H1 (cell line): ENCODE measurements at regions not wholly inside any gene's neighbourhood (a gene's known extent, or its start where the extent isn't known, plus 50 kb on each side); places are given as distances from the start of the nearest gene placed in this dataset.

Source experiments
- CTCF ChIA-PET: fragments of 300-600 bp; sonication (Branson Sonifier 250); formaldehyde crosslinking; loops from one replicate; lab custom pipeline; 2021; ENCODE audit not compliant: partially characterized antibody; lab: Charles Lee
- POLR2A ChIA-PET: fragments of 300-600 bp; sonication (Branson Sonifier 250); formaldehyde crosslinking; loops from one replicate; lab custom pipeline; 2021; ENCODE audit warnings: inconsistent platforms; ENCODE audit not compliant: partially characterized antibody; lab: Charles Lee
- DNase-seq, 2 experiments: peaks; one replicate each; pipeline versions ENCODE4 v3.0.0 to v3.0.0-alpha.2; 2010 to 2022; ENCODE audit warnings: low spot score in 2 of 2, low read depth in 1 of 2, mixed read lengths in 1 of 2
- FAIRE-seq: peaks from 2 replicates; lab custom pipeline; 2011; peaks lifted over from hg19 to GRCh38; lab: Jason Lieb, UNC
- H2AFZ ChIP-seq: 2 replicates; pipeline ENCODE4 v1.8.1; 2012; ENCODE audit warnings: low read length, inconsistent platforms
- H2AK5ac ChIP-seq: 2 replicates; pipeline ENCODE4 v1.6.1; 2013; ENCODE audit warnings: low read depth, low read length
- H2BK120ac ChIP-seq: replicated peaks from 2 replicates; pipeline ENCODE3; 2013; ENCODE audit warnings: low read depth, low read length, inconsistent platforms
- H2BK12ac ChIP-seq: 2 replicates; pipeline ENCODE4 v1.6.1; 2013; ENCODE audit warnings: low read depth, low read length
- H2BK15ac ChIP-seq: 2 replicates; pipeline ENCODE4 v1.6.1; 2013; ENCODE audit warnings: low read length
- H2BK20ac ChIP-seq: 2 replicates; pipeline ENCODE4 v1.6.1; 2013; ENCODE audit warnings: low read length
- H2BK5ac ChIP-seq: 2 replicates; pipeline ENCODE4 v1.6.1; 2013; ENCODE audit warnings: low read depth, low read length
- H3K14ac ChIP-seq: 2 replicates; pipeline ENCODE4 v1.6.1; 2013; ENCODE audit warnings: inconsistent platforms; ENCODE audit not compliant: insufficient read length
- H3K18ac ChIP-seq: 2 replicates; pipeline ENCODE4 v1.6.1; 2013; ENCODE audit warnings: low read length; ENCODE audit errors: extremely low read depth
- H3K23ac ChIP-seq: 2 replicates; pipeline ENCODE4 v1.6.1; 2013; ENCODE audit warnings: inconsistent platforms; ENCODE audit not compliant: insufficient read length
- H3K23me2 ChIP-seq: 2 replicates; pipeline ENCODE4 v1.6.1; 2013; ENCODE audit warnings: low read depth, low read length
- H3K27ac ChIP-seq: 2 replicates; pipeline ENCODE4 v1.6.1; 2011; ENCODE audit warnings: low read depth, low read length, inconsistent platforms
- H3K27me3 ChIP-seq, 4 experiments: replicated peaks in 1 of 4; 1 replicate in 1 of 4; 2 replicates in 3 of 4; pipeline versions ENCODE4 v1.6.1 to v1.8.1; 2011 to 2013; ENCODE audit warnings: low read length in 3 of 4, mild to moderate bottlenecking in 3 of 4, inconsistent platforms in 2 of 4, mixed read lengths in 2 of 4, moderate library complexity in 1 of 4; ENCODE audit not compliant: control insufficient read depth in 3 of 4, insufficient read depth in 3 of 4; ENCODE audit errors: extremely low read depth in 1 of 4
- H3K36me3 ChIP-seq, 4 experiments: 2 replicates each; pipeline versions ENCODE4 v1.6.1 to v1.8.1; 2011 to 2013; ENCODE audit warnings: mild to moderate bottlenecking in 4 of 4, low read length in 3 of 4, moderate library complexity in 2 of 4, control low read depth in 1 of 4, inconsistent platforms in 1 of 4; ENCODE audit not compliant: insufficient read depth in 4 of 4, control insufficient read depth in 2 of 4
- H3K4ac ChIP-seq: replicated peaks from 2 replicates; pipeline ENCODE3; 2013; ENCODE audit warnings: low read length, low read depth, mixed read lengths, inconsistent platforms; ENCODE audit not compliant: insufficient read length
- H3K4me1 ChIP-seq, 4 experiments: replicated peaks in 1 of 4; 1 replicate in 1 of 4; 2 replicates in 3 of 4; pipeline versions ENCODE4 v1.6.1 to v1.8.1; 2011 to 2013; ENCODE audit warnings: low read length in 3 of 4, inconsistent platforms in 2 of 4, mixed read lengths in 1 of 4; ENCODE audit not compliant: insufficient read depth in 4 of 4, control insufficient read depth in 3 of 4
- H3K4me2 ChIP-seq, 2 experiments: 2 replicates each; pipeline versions ENCODE4 v1.6.1 to v1.8.1; 2011 to 2013; ENCODE audit warnings: low read depth in 2 of 2, low read length in 2 of 2, control low read depth in 1 of 2, inconsistent platforms in 1 of 2, mild to moderate bottlenecking in 1 of 2; ENCODE audit not compliant: insufficient read depth in 1 of 2
- H3K4me3 ChIP-seq, 4 experiments: fragments of 200-600, 300-600 bp in 1 of 4; sonication (generic), shearing (Covaris generic), sonication (Bioruptor Twin) in 1 of 4; 2 replicates each; pipeline versions ENCODE4 v1.5.1 to v1.8.1; 2011 to 2016; ENCODE audit warnings: low read length in 4 of 4, low read depth in 3 of 4, control low read depth in 2 of 4, inconsistent platforms in 2 of 4, mild to moderate bottlenecking in 2 of 4, mixed read lengths in 1 of 4, moderate library complexity in 1 of 4; ENCODE audit not compliant: insufficient read depth in 2 of 4; ENCODE audit errors: extremely low read depth in 1 of 4
- H3K56ac ChIP-seq: replicated peaks from 2 replicates; pipeline ENCODE3; 2013; ENCODE audit warnings: low read depth, mild to moderate bottlenecking, mixed read lengths, low read length, inconsistent platforms; ENCODE audit not compliant: insufficient read length
- H3K79me1 ChIP-seq: 2 replicates; pipeline ENCODE4 v1.6.1; 2013; ENCODE audit warnings: low read depth, low read length, control low read depth
- H3K79me2 ChIP-seq, 2 experiments: 2 replicates each; pipeline versions ENCODE4 v1.6.1 to v1.8.1; 2012 to 2013; ENCODE audit warnings: low read length in 2 of 2, mild to moderate bottlenecking in 2 of 2, inconsistent platforms in 1 of 2; ENCODE audit not compliant: insufficient read depth in 2 of 2, control insufficient read depth in 1 of 2
- H3K9ac ChIP-seq, 4 experiments: replicated peaks in 1 of 4; 1 replicate in 1 of 4; 2 replicates in 3 of 4; pipeline versions ENCODE4 v1.6.1 to v1.8.1; 2011 to 2013; ENCODE audit warnings: low read depth in 3 of 4, low read length in 3 of 4, control low read depth in 2 of 4, mild to moderate bottlenecking in 2 of 4, moderate library complexity in 2 of 4, inconsistent platforms in 1 of 4; ENCODE audit errors: extremely low read depth in 1 of 4
- H3K9me3 ChIP-seq, 2 experiments: 2 replicates each; pipeline versions ENCODE4 v1.6.1 to v1.8.1; 2012 to 2013; ENCODE audit warnings: mild to moderate bottlenecking in 2 of 2, moderate library complexity in 2 of 2, control low read depth in 1 of 2, inconsistent platforms in 1 of 2, low read depth in 1 of 2, low read length in 1 of 2, mixed read lengths in 1 of 2; ENCODE audit not compliant: insufficient read depth in 2 of 2
- H4K20me1 ChIP-seq, 2 experiments: replicated peaks in 1 of 2; 2 replicates each; pipeline versions ENCODE3 to v1.8.1; 2011 to 2013; ENCODE audit warnings: inconsistent platforms in 2 of 2, low read length in 2 of 2, mild to moderate bottlenecking in 1 of 2; ENCODE audit not compliant: insufficient read depth in 2 of 2, control insufficient read depth in 1 of 2
- H4K5ac ChIP-seq: 2 replicates; pipeline ENCODE4 v1.6.1; 2013; ENCODE audit warnings: low read length, low read depth, mixed read lengths, inconsistent platforms; ENCODE audit not compliant: insufficient read length
- H4K8ac ChIP-seq: 2 replicates; pipeline ENCODE4 v1.8.0; 2013; ENCODE audit warnings: mild to moderate bottlenecking, moderate library complexity, low read length, inconsistent platforms; ENCODE audit not compliant: insufficient read depth; ENCODE audit errors: extremely low read depth
- H4K91ac ChIP-seq: replicated peaks from 2 replicates; pipeline ENCODE3; 2013; ENCODE audit warnings: low read length, mixed read lengths, inconsistent platforms; ENCODE audit not compliant: insufficient read length
- ASH2L ChIP-seq: fragments of 200-600, 300-600 bp; sonication (generic); IDR thresholded peaks from one replicate; pipeline ENCODE4 v1.7.1; 2017; ENCODE audit warnings: low read length
- CHD2 ChIP-seq: IDR thresholded peaks from 2 replicates; pipeline ENCODE4 v1.6.1; 2012; ENCODE audit warnings: low read length, improper control_type of control experiment
- NANOG ChIP-seq: IDR thresholded peaks from 2 replicates; pipeline ENCODE4 v1.6.1; 2011; ENCODE audit warnings: low read length, low read depth, mild to moderate bottlenecking, inconsistent platforms; ENCODE audit not compliant: insufficient read depth, poor library complexity, severe bottlenecking
- POLR2AphosphoS5 ChIP-seq: IDR thresholded peaks from 2 replicates; pipeline ENCODE4 v1.6.1; 2011; ENCODE audit warnings: low read depth, low read length
- SP2 ChIP-seq: IDR thresholded peaks from 2 replicates; pipeline ENCODE4 v1.6.1; 2012; ENCODE audit warnings: mild to moderate bottlenecking, low read length, inconsistent platforms
- SRF ChIP-seq: IDR thresholded peaks from 2 replicates; pipeline ENCODE4 v1.6.1; 2011; ENCODE audit warnings: mild to moderate bottlenecking, low read depth, low read length, moderate library complexity
- WGBS, 2 experiments: shearing (Covaris generic) in 1 of 2; methylation state at CpG; one replicate each; pipeline versions ENCODE4 v1.1.6 to v1.1.7; 2013 to 2015; ENCODE audit warnings: low lambda C conversion rate in 2 of 2, mixed read lengths in 2 of 2, inconsistent platforms in 1 of 2, low coverage in 1 of 2, missing lambda C conversion rate in 1 of 2; ENCODE audit not compliant: insufficient replicate concordance in 2 of 2, insufficient coverage in 1 of 2, insufficient read length in 1 of 2; ENCODE audit errors: extremely low coverage in 1 of 2, missing lambda C conversion rate in 1 of 2; 5-methylcytosine and 5-hydroxymethylcytosine counted together

GRCh38 chr4:97252615-97253154 lies 890.6 kb downstream of the STPG2 start:
- H4K8ac ChIP-seq: no peak overlapping the region

More at GRCh38 chr4:97252615-97253154, 890.6 kb downstream of the STPG2 start:
- H3K4ac ChIP-seq: no peak overlapping the region
- H4K91ac ChIP-seq: no peak overlapping the region
- FAIRE-seq: no peak
- POLR2A ChIA-PET: no interaction called here
- H3K9me3 ChIP-seq: no peaks in the 10 kb centered on the region
- H2BK20ac ChIP-seq: no peak overlapping the region
- H2AFZ ChIP-seq: no peak overlapping the region
- no peak overlapping the region for H2AK5ac ChIP-seq
- H3K79me2 ChIP-seq: no peaks in the 10 kb centered on the region
- 89% methylated on average over 1 of the region's 1 CpG; no CpG with 5 or more reads in 1 of the 2 experiments for WGBS, 2 experiments
- no peak overlapping the region for H3K18ac ChIP-seq
- H3K27ac ChIP-seq: no peak overlapping the region
- H2BK15ac ChIP-seq: no peak overlapping the region
- H3K9ac ChIP-seq: no peak overlapping the region
- H3K27me3 ChIP-seq: no peaks in the 10 kb centered on the region
- no peaks in the 10 kb centered on the region for H3K4me1 ChIP-seq
- H3K23me2 ChIP-seq: no peaks in the 10 kb centered on the region
- no peak overlapping the region for H4K5ac ChIP-seq
- TF ChIP-seq CHD2 (no peak), SP2 (no peak), NANOG (no peak), ASH2L (no peak), SRF (no peak), POLR2AphosphoS5 (no peak)
- TF ChIP-seq, all 59 proteins: peak for 0
- Histone ChIP-seq H2BK12ac (no peak overlapping the region), H2BK5ac (no peak overlapping the region), H3K4me2 (no peak overlapping the region), H3K79me1 (no peaks in the 10 kb centered on the region), H3K14ac (no peak overlapping the region), H3K4me3 (no peak overlapping the region), H2BK120ac (no peak overlapping the region), H4K20me1 (no peaks in the 10 kb centered on the region), H3K36me3 (no peaks in the 10 kb centered on the region), H3K56ac (no peak overlapping the region), H3K23ac (no peak overlapping the region)
- CTCF ChIA-PET: interaction anchor here (0.5 to 0.7 kb wide), 2 partner anchors 17 to 60 kb away, joined by 3 read pairs; no protein-coding TSS in a partner anchor
- no peak for DNase-seq
